ENCODE measurements at regions not wholly inside any gene's neighbourhood (a gene's known extent, or its start where the extent isn't known, plus 50 kb on each side); places are given as distances from the start of the nearest gene placed in this dataset.

GRCh38 chr18:67717800-67718199 is 201.3 kb upstream of the DSEL start:
- no peak for TF ChIP-seq CTCF (conservative IDR thresholded peaks at IDR 0.05 in 1 of 2, IDR thresholded peaks at IDR 0.05 in 1 of 2; ENCODE audit: extremely low read depth in 1 of 2, insufficient read depth in 1 of 2, low read depth in 1 of 2, low read length in 2 of 2)
- TF ChIP-seq EZH2 (IDR thresholded peaks at IDR 0.05; ENCODE audit: borderline replicate concordance, low read length), result no peak

All from mammary epithelial cell (primary cell).